ENCODE measurements at regions not wholly inside any gene's neighbourhood (a gene's known extent, or its start where the extent isn't known, plus 50 kb on each side); places are given as distances from the start of the nearest gene placed in this dataset.

DNA sequence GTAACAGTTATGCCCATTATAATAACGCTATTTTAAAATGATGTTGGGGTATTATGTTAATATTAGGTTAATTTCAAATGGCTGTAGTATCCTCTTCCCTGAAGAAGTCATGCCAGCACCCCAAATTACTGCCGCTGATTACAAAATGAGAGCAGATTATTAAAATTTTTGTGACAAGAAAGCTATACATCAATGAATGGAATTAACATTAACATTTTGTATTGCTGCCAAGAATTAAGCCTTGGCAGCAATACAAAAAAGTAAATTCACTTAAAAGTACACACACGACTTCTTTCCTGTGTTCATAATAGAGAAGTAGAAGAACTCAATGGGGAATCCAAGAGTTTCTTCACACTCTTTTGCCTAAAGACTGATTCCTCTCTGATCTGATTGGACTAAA lies 482.8 kb downstream of the STIM2 start:
- TF ChIP-seq, protein P1, sequence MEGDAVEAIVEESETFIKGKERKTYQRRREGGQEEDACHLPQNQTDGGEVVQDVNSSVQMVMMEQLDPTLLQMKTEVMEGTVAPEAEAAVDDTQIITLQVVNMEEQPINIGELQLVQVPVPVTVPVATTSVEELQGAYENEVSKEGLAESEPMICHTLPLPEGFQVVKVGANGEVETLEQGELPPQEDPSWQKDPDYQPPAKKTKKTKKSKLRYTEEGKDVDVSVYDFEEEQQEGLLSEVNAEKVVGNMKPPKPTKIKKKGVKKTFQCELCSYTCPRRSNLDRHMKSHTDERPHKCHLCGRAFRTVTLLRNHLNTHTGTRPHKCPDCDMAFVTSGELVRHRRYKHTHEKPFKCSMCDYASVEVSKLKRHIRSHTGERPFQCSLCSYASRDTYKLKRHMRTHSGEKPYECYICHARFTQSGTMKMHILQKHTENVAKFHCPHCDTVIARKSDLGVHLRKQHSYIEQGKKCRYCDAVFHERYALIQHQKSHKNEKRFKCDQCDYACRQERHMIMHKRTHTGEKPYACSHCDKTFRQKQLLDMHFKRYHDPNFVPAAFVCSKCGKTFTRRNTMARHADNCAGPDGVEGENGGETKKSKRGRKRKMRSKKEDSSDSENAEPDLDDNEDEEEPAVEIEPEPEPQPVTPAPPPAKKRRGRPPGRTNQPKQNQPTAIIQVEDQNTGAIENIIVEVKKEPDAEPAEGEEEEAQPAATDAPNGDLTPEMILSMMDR (IDR thresholded peaks at IDR 0.05): no peak

DNA sequence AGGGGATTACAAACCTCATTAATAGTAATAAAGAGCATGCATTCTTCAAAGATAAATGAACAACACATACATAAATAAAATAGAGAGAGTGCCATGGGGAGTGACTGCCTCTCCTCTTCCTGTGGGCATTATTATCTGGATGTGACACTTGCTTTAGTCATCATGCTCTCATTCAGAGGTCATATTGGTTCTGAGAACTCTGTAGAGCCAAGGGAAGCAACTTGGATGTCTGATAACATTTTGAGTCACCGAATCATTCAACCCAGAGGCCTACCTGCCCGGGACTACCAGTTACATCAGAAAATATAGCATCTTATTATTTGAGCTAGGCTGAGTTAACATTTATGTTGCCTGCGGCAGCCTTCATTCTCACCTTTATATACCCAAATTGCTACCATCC lies 489.5 kb downstream of the STIM2 start:
- TF ChIP-seq, protein P1 (IDR thresholded peaks at IDR 0.05): no peak

DNA sequence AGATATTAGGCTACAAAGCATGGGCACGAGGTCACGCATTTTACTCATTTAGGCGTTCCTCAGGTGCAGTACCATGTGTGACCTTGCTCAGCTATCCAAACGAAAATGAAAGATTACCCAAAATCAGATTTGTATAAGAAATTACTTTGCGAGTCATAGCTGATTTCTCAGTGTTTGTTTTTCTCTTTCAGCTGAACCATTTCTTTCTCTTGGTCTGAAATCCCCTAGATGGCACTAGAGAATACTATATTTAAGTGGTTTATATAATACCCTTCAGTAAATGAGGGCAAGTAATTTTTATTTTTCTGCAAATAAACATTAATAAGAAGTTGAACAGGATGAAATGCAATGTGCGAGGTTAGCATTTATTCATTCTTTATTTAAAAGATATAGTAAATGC lies 496.6 kb downstream of the STIM2 start:
- TF ChIP-seq, protein P1 (IDR thresholded peaks at IDR 0.05): peak; percentile 50

DNA sequence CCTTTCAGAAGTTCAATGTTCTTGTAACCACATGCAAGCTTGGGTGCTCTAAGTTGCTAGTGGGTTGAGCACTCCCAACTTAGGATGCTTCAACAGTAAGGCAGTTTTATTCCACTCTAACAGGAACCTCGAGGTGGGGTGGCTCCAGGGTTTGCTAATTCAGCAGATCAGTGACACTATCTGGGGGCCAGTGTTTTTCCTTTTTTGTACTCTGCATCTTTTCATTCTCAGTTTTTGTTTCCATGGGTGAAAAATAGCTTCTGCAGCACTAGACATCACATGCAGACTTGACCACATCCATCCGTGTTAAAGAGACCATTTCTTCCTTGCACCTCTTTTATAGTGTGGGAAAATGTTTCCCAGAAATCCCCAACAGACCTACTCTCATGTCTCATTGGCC lies 497.6 kb downstream of the STIM2 start:
- TF ChIP-seq, protein P1 (IDR thresholded peaks at IDR 0.05): no peak

DNA sequence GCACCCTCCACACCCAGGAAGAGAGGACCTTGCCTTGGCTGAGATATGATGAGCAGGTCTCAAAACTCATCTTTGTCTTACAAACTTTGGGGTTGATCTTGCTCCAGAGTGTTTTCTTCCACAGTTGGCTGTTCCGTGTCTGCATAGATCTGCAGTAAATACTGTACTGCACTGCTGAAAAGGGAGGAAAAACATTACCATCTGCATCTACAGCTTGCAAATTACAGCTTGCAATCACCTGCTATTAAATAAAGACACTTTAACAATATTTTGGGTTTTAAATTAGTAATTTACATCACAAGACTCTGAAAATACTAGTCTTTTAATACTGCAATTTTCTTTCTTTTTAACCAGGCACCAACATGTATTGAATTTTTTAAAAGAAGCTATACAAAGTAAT lies 499.5 kb downstream of the STIM2 start:
- TF ChIP-seq, protein P1 (IDR thresholded peaks at IDR 0.05): no peak

DNA sequence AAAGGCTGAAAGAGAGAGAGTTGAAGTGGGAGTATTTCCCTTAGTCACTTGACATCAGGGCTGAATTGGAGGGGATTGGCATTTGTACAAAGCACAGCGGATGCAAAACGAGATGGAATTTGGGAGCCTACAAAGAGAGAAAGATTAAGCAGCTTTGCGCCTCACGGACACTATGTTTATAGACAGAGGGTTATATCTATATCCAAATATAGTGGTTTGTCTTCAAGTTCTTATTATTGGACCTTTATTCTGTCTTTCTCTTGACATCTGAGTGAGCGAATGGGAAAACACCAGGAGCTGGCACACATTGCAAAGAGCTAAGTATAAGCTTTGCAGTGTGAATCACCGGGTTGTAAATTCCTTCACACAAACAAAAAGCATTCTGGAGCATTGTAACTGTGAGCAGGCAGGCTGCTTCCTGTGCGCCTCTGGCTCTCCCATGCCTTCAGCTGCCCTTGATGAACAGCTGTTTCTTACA lies 500.2 kb downstream of the STIM2 start:
- TF ChIP-seq, protein P1 (IDR thresholded peaks at IDR 0.05): no peak

DNA sequence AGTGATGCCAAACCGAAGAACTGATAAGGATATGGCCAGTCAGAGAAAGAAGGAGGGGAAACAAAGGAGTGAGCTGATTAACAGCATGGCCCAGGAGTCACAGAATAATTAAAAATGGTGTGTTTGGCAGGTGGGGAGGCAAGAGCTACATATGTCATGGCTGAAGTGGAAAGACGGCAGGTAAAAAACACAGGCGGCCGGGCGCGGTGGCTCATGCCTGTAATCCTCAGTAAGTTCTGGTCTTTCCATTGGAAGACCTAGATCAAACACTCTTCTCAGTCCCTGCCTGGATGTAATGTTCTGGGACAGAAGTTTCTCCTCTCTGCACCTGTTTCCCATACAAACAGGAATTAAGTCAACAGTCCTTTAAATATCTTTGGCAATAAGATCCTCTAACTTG lies 503.9 kb downstream of the STIM2 start:
- TF ChIP-seq, protein P1 (IDR thresholded peaks at IDR 0.05): no peak
